ENCODE measurements at regions not wholly inside any gene's neighbourhood (a gene's known extent, or its start where the extent isn't known, plus 50 kb on each side); places are given as distances from the start of the nearest gene placed in this dataset.

- dilution Hi-C loops (cut with MboI; ENCODE audit: extremely low pct_ligation_motif_present, low sequenced_read_pairs) (no loop called here), intact Hi-C loops (cut with micrococcal nuclease) (no loop called here)
- FAIRE-seq (no peak), DNase-seq (ENCODE audit: low read depth, low spot score) (no peak)
- H3K27me3 ChIP-seq (ENCODE audit: control insufficient read depth in 2 of 2, insufficient read depth in 2 of 2, low read length in 2 of 2), result no peaks in the 10 kb centered on the region
- H3K79me2 ChIP-seq (ENCODE audit: control insufficient read depth, insufficient read depth, low read length), result no peaks in the 10 kb centered on the region
- H3K4me3 ChIP-seq (replicated peaks in 1 of 3; ENCODE audit: insufficient read depth in 1 of 3, low read depth in 1 of 3, low read length in 3 of 3), result no peak overlapping the region
- H3K36me3 ChIP-seq (ENCODE audit: control insufficient read depth in 2 of 2, extremely low read depth in 1 of 2, insufficient read depth in 2 of 2, low read length in 2 of 2), result no peaks in the 10 kb centered on the region
- H4K20me1 ChIP-seq (replicated peaks; ENCODE audit: control insufficient read depth, extremely low read depth, insufficient read depth, low read length), result no peaks in the 10 kb centered on the region
- BruUV-seq (replicated peaks), result no TSS peak
- no peaks in the 10 kb centered on the region for H3K9me3 ChIP-seq (replicated peaks; ENCODE audit: control insufficient read depth, insufficient read depth, low read length)
- no peaks in the 10 kb centered on the region for H3K9me1 ChIP-seq (replicated peaks; ENCODE audit: control insufficient read depth, extremely low read depth, insufficient read depth, low read length)
- H2AFZ ChIP-seq (ENCODE audit: low read depth, low read length), result no peak overlapping the region
- H3K27ac ChIP-seq (ENCODE audit: insufficient read depth, low read depth, low read length), result no peak overlapping the region
- CTCF ChIA-PET, result interaction anchor here (0.9 kb wide), 1 partner anchor 9 kb away, joined by 3 read pairs; no protein-coding TSS in a partner anchor
- no peak overlapping the region for H3K4me2 ChIP-seq (ENCODE audit: insufficient read depth, low read length)
- TF ChIP-seq CTCF (IDR thresholded peaks at IDR 0.05; ENCODE audit: extremely low read depth in 1 of 2, insufficient read depth in 1 of 2, low read depth in 1 of 2, low read length in 2 of 2) (no peak), GATA2 (IDR thresholded peaks at IDR 0.05; ENCODE audit: insufficient read depth, insufficient read length, low read depth, low read length) (peak; percentile 32), JUN (IDR thresholded peaks at IDR 0.05; ENCODE audit: borderline replicate concordance, insufficient read depth, insufficient read length, low read depth) (no peak), FOS (IDR thresholded peaks at IDR 0.05; ENCODE audit: borderline replicate concordance, insufficient read depth, low read length) (no peak), MYC (IDR thresholded peaks at IDR 0.05; ENCODE audit: low read depth, low read length) (no peak), POLR2A (IDR thresholded peaks at IDR 0.05; ENCODE audit: low read depth, low read length) (no peak), EZH2 (IDR thresholded peaks at IDR 0.05; ENCODE audit: borderline replicate concordance, low read depth, low read length, severe bottlenecking) (no peak)
- TF ChIP-seq, protein P1, sequence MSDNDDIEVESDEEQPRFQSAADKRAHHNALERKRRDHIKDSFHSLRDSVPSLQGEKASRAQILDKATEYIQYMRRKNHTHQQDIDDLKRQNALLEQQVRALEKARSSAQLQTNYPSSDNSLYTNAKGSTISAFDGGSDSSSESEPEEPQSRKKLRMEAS (IDR thresholded peaks at IDR 0.05; ENCODE audit: insufficient read depth, insufficient read length), result no peak
- no peak overlapping the region for H3K9ac ChIP-seq (replicated peaks; ENCODE audit: extremely low read depth, insufficient read depth, low read length)
- POLR2A ChIA-PET, result no interaction called here
- no peaks in the 10 kb centered on the region for H3K4me1 ChIP-seq (ENCODE audit: control insufficient read depth, extremely low read depth, insufficient read depth, low read length)
These were observed 875.9 kb downstream of the HACE1 start for GRCh38 chr6:103983860-103984259.

Data from endothelial cell of umbilical vein (primary cell).